DND-41 (cell line): ENCODE measurements at regions not wholly inside any gene's neighbourhood (a gene's known extent, or its start where the extent isn't known, plus 50 kb on each side); places are given as distances from the start of the nearest gene placed in this dataset.

Source experiments
- EZH2 ChIP-seq: IDR thresholded peaks from 3 replicates; pipeline ENCODE4 v1.6.1; 2012; ENCODE audit warnings: borderline replicate concordance, low read depth, mild to moderate bottlenecking, moderate library complexity, low read length, inconsistent platforms; ENCODE audit not compliant: severe bottlenecking
- TF ChIP-seq, protein P1 (sequence below): IDR thresholded peaks from 2 replicates; pipeline ENCODE4 v1.5.1; 2012; ENCODE audit warnings: borderline replicate concordance, low read length, moderate library complexity, mild to moderate bottlenecking; ENCODE audit not compliant: poor library complexity, severe bottlenecking; ENCODE audit errors: extremely low read depth

DNA sequence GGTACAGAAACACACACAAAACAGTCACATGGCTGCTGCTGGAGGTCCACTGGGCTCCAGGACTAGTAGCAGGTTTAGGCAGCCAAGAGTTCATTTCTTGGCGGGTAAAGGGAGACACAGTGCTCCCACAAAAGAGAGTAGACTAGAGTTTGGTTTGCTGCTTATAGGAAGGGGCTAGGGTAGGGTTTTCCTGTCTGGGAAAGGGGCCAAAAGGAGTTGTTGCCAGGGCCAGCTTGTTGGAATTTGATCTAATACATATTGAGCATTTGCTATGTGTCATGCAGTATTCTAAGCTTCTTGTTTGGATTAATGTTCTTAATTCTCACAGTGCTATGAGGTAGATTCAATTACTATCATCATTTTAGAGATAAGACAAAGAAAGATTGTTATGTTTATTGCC is 195.1 kb upstream of the PLET1 start:
- TF ChIP-seq, protein P1, sequence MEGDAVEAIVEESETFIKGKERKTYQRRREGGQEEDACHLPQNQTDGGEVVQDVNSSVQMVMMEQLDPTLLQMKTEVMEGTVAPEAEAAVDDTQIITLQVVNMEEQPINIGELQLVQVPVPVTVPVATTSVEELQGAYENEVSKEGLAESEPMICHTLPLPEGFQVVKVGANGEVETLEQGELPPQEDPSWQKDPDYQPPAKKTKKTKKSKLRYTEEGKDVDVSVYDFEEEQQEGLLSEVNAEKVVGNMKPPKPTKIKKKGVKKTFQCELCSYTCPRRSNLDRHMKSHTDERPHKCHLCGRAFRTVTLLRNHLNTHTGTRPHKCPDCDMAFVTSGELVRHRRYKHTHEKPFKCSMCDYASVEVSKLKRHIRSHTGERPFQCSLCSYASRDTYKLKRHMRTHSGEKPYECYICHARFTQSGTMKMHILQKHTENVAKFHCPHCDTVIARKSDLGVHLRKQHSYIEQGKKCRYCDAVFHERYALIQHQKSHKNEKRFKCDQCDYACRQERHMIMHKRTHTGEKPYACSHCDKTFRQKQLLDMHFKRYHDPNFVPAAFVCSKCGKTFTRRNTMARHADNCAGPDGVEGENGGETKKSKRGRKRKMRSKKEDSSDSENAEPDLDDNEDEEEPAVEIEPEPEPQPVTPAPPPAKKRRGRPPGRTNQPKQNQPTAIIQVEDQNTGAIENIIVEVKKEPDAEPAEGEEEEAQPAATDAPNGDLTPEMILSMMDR, result no peak
- TF ChIP-seq EZH2, result no peak
